GM18511 (cell line): ENCODE measurements at regions not wholly inside any gene's neighbourhood (a gene's known extent, or its start where the extent isn't known, plus 50 kb on each side); places are given as distances from the start of the nearest gene placed in this dataset.
"Not testable (repeated sequence)": the region's sequence is repeated elsewhere in the genome, so short reads cannot be mapped to it uniquely, and the experiment has no call there.

Experiments used
- ATAC-seq: cut with Tn5 transposase; IDR thresholded peaks from one replicate; pipeline ENCODE4 v1.9.1; 2021; ENCODE audit warnings: mild to moderate bottlenecking, moderate library complexity; ENCODE audit not compliant: unreplicated experiment

GRCh38 chr1:144140243-144140642, 168.5 kb upstream of the FAM72C start:
- not testable (repeated sequence) for ATAC-seq

GRCh38 chr1:144105006-144105405, 133.2 kb upstream of the FAM72C start:
- not testable (repeated sequence) for ATAC-seq

GRCh38 chr1:144104000-144104677, 132.4 kb upstream of the FAM72C start:
- not testable (repeated sequence) for ATAC-seq

- ATAC-seq: not testable (repeated sequence)
Measured at GRCh38 chr1:144103156-144103880, 131.5 kb upstream of the FAM72C start.

- ATAC-seq: not testable (repeated sequence)
Measured at GRCh38 chr1:144102046-144102745, 130.4 kb upstream of the FAM72C start.

DNA sequence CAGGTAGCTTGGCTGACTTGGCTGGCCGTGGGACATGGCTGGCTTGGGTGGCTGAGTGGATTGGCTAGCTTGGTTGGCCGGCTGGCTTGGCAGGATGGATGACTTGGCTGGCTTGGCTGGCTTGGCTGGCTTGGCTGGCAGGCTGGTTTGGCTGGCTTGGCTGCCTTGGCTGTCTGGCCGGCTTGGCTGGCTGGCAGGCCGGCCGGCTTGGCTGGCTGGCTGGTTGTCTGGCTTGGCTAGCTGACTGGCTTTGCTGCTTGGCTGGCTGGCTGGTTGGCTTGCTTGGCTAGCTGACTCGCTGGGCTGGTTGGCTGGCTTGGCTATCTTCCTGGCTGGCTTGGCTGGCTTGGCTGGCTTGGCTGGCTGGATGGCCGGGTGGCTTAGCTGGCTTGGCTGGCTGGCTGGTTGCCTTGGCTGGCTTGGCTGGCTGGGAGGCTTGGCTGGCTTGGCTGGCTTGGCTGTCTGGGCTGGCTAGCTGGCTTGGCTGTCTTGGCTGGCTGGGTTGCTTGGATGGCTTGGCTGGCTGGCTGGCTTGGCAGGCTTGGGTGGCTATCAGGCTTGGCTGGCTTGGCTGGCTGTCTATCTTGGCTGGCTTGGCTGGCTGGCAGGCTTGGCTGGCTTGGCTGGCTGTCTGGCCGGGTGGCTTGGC, 129.7 kb upstream of the FAM72C start:
- no peak for ATAC-seq

- not testable (repeated sequence) for ATAC-seq
Measured at GRCh38 chr1:144077167-144077841, 105.5 kb upstream of the FAM72C start.

DNA sequence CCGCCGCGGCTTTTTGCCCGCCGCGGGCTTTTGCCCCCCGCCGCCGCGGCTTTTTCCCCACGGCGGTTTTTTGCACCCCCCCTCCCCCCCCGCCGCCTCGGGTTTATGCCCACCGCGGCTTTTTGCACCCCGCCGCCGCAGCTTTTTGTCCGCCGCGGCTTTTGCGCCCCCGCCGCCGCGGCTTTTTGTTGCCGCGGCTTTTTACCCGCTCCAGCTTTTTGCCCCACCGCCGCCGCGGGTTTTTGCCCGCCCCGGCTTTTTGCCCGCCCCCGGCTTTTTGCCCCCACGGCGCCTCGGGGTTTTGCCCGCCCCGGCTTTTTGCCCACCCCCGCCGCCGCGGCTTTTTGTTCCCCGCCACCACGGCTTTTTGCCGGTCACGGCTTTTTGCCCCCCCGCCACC, 104.9 kb upstream of the FAM72C start:
- not testable (repeated sequence) for ATAC-seq

- not testable (repeated sequence) for ATAC-seq
Measured at GRCh38 chr1:144070394-144071053, 98.7 kb upstream of the FAM72C start.

DNA sequence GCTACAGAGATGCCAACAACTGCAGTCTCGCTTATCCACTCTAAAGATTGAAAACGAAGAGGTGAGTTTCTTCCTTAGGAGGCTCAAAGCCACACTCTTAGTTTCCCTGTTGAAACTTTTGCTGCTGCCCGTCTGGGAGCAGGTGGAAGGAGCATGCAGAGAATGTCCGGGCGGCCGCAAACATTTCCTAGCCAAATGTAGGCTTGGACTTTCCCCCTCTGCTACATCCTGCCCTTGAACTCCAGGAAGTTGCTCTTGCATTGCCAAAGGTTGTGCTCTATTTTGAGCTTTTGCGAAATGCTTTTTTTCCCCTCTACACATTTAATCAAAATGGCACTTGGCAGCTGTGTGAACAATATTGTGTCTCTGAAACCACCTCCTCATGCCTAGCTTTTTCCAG, 95.3 kb upstream of the FAM72C start:
- not testable (repeated sequence) for ATAC-seq

- not testable (repeated sequence) for ATAC-seq
Measured at GRCh38 chr1:144066071-144066813, 94.5 kb upstream of the FAM72C start.

GRCh38 chr1:144065299-144066060, 93.7 kb upstream of the FAM72C start:
- not testable (repeated sequence) for ATAC-seq

DNA sequence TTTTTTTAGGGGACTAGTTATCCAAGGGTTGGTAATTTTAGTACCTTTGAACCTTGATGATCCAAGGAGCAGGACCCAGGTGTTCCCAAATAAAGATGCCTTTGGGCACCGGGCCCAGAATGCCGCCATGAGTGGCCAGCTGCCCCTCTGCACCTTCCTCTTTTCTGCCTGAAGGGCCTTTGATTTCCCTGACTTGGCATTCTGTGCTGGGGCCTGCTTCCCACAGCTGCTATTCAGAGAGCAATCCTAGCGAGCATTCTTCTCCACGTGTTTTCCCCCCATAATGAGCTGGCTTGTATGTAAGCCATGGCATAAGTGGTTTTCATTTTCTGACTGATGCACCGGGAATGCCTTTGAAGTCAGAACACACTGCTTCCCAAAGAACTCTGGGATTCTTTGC, 77.6 kb upstream of the FAM72C start:
- ATAC-seq: not testable (repeated sequence)

GRCh38 chr1:144046645-144047044, 74.9 kb upstream of the FAM72C start:
- not testable (repeated sequence) for ATAC-seq

DNA sequence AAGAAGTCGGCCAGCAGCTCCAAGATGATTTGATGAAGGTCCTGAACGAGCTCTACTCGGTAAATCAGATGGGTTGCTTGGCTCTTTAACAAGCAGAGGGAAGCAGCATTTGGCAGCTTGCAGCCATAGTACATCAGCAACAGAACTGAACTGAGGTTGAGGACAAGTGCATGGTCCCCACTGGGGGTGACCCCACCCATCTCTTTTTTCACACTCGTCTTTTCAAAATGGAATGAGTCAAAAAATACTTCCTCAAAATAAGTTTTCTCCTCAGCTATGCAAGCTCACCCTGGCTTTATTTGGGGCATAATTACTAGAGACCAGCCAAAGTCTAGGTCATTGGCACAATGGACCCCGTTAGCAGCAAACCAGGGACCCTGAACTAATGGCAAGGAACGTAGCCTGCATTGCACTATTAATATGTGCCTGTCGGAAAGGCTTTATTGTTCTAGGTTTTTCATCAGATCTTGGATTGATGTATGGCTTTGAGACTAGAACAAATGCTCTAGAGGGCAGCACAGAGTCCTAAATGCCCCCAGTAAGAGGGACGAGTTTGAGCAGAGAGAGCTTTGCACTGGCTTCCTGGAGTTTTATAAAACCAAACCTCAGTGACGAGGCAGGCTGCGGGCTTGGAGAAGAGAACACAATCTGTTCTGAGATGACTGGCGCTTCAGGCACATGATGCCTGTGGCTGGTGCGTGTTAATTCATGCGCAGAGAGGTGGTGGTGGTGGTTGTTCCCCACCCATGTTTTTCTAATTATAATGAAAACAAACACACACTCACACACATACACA, 74.2 kb upstream of the FAM72C start:
- not testable (repeated sequence) for ATAC-seq

DNA sequence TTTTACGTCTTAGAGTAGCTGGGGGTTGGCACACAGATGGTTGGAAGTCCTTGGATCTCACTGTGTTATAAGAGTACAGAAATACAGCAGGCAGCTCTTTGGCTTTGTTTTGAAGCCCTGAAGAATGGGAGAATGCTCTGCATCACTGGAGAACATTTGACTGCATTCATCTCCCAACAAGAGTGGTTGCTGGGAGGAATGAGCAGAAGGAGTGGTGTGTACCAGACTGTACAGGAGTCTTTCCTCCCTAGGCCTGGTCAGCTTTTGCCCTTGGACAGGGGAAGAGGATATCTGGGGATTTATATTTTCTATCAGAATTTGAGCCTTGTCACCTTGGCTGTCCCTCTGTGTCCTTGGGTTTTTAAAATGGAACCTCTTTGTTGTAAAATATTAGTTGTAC, 70.5 kb upstream of the FAM72C start:
- not testable (repeated sequence) for ATAC-seq

- ATAC-seq: not testable (repeated sequence)
Measured at GRCh38 chr1:144040293-144040692, 68.5 kb upstream of the FAM72C start.

- not testable (repeated sequence) for ATAC-seq
Measured at GRCh38 chr1:144034045-144034444, 62.3 kb upstream of the FAM72C start.
